Dermis blood vessel endothelial cell (primary cell): ENCODE measurements at regions not wholly inside any gene's neighbourhood (a gene's known extent, or its start where the extent isn't known, plus 50 kb on each side); places are given as distances from the start of the nearest gene placed in this dataset.

Experiments used
- DNase-seq: peaks from one replicate; pipeline ENCODE4 v3.0.0; 2010

- DNase-seq = no peak
Measured at GRCh38 chr12:126480451-126480850, 1415.2 kb downstream of the AACS start.

DNA sequence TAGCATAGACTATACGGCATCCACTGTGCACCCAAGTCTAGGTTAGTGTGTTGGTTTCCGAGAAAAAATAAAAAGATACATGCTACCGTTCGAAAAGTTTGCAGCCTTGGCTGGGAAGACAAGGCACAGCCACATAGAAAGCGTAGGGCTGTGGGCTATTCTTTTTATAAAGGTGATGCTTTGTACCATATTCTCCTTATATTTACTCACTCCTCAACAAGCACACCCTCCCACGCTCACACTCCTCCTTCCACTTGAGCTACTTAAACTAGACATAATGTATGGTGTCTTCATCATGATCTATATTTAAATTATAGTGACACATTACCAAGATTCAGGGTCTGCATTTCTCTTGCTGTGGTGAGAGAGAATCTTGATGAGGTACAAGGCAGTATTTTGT is 1416.5 kb downstream of the AACS start:
- DNase-seq = no peak

GRCh38 chr12:126482238-126482889 is 1417.1 kb downstream of the AACS start:
- no peak for DNase-seq

GRCh38 chr12:126483145-126484068 is 1418.2 kb downstream of the AACS start:
- no peak for DNase-seq

GRCh38 chr12:126487431-126487980 is 1422.3 kb downstream of the AACS start:
- DNase-seq = no peak

DNA sequence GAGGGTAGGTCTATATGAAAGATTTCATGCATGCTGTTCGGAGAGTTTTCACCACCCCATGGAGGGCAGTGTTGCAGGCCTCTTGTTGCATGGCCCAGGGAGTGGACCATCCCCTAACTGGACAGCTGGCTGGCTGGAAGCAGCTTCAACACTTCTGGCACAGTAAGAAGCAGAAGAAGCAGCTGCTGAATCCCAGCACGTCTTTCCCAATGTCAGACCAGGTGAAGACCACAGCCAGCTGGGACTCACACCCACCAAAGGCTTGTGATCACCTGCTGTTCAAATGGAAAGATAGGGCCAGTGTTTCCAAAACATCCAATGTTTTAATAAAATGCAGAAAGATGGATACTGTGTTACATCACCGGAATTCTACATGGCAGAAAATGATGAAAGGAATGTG is 1423.6 kb downstream of the AACS start:
- no peak for DNase-seq

DNA sequence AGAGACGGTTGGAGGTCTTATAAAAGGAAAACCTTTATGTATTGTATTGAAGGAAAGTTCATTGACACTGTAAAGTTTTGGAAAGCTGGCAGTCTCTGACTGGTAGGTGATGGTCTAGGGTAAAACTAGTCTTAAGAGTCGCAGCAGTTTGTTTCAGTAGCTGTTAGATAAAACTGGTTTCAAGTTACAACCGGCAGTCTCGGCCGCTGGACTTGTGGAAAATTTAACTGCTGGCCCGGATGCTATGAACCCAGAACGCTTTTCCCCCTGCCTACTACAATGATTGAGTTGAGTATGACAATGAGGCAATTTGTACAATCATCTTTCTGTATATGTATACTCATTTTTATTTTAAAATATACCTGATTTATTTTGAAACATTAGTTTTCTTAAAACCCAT is 1426.9 kb downstream of the AACS start:
- DNase-seq = no peak

- DNase-seq = no peak
Measured at GRCh38 chr12:126493366-126494108, 1428.3 kb downstream of the AACS start.

GRCh38 chr12:126496201-126496600 is 1431.0 kb downstream of the AACS start:
- no peak for DNase-seq

DNA sequence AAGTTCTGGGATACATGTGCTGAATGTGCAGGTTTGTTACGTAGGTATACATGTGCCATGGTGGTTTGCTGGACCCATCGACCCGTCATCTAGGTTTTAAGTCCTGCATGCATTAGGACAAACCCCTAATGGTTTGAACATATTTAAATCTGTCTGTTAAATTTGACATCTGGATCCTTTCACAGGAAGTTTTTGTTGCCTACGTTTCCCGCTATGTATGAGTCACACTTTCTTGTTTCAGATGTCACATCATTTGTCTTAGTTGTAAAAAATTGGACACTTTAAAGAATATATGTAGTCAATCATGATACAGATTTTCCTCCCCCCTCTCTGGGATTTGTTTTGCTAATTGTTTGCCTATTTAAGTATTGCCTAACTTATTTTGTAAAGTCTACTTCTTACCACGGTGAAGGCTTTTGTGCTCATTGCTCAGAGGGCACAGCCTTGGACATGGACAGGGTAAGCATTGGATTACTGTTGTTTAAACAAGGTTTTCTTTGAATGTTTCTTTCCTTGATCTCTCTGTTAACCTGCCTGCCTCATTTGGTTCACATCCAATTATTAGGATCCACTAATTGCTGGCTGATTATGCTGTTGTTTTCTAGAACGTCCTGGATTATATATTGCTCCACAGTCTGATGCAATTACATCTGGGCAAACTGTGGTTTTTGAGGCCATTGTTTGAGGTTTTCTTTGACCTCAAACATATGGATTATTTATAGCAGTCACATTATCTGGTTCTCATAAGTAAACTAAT is 1441.4 kb downstream of the AACS start:
- DNase-seq = no peak

- no peak for DNase-seq
Measured at GRCh38 chr12:126507231-126507630, 1442.0 kb downstream of the AACS start.

DNA sequence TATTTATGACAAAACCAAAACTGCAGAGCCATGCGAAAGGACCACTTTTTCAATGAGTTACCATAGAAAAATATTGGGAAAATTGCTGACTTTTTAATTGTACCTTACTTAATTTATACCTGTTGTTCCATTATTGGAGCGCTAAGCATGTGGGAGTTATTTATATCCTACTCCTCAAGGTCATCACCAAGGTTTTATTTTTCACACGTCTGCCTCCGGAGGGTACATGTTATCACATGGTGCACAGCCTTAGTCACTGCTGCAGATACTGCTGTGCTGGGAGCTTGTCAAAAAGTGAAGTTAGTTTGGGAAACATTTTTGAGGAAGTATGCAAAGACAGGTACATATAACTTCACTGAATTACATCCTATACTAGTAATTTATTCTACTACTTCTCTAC is 1444.3 kb downstream of the AACS start:
- DNase-seq = no peak

DNA sequence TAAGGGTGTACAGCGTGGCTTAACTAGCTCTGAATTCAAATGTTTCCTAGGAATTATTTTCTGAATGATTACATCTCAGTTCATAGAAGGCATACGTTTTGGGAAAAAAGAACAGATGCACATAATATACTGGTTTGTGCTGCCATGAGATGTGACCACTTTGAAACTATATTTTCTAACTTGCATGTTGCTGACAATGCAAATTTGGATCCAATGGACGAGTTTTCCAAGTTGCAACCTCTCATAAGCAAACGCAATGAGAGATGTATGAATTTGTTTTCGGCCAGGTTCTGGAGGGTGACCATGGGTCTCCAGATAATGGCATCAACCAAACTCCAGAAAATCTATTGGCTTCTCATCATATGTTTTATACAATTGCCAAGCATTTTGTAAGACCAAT is 1445.4 kb downstream of the AACS start:
- DNase-seq = no peak

DNA sequence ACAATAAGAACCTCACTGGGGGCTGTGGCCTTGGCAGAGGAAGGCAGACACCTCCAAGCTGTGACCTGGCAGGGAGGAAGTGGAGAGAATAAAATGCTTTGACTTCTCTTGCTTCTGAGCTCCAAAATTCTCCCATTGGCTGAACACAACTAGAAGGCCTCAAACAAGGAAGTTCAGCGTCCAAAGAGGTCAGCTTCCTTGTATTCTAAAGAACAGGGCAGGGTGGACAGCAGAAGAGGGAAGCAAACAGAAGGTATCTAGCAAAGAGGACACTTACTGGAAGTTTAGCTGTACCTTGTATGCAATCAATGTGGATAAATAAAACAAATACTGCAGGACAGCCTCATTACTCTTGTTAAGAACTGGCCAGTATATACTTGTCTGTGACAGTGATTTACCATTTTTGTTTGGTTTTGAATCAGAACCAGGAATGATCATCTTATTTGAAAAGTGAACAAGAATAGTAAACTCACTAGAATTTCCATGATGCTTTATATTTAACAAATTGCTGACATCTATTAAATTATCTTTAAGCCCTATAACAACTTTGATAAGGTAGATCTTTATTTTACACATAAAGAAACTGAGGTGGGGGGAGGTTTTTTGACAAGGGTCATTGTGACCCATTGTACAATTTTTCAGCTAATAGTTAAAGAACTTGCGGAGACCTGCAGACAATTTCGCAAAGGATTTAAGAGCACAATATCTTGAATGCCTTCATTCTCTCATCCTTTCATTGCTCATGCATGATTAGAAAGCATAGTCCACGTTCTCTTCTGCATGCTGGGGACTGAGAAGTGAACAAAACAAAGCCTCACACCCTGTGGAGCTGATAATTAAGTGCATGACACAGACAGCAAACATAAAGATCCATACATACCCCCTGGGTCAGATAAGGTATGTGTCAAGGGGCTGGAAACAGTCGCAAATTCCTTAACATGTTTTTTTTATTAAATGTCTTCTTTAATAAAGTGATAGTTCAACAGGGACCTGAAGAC is 1448.0 kb downstream of the AACS start:
- no peak for DNase-seq

DNA sequence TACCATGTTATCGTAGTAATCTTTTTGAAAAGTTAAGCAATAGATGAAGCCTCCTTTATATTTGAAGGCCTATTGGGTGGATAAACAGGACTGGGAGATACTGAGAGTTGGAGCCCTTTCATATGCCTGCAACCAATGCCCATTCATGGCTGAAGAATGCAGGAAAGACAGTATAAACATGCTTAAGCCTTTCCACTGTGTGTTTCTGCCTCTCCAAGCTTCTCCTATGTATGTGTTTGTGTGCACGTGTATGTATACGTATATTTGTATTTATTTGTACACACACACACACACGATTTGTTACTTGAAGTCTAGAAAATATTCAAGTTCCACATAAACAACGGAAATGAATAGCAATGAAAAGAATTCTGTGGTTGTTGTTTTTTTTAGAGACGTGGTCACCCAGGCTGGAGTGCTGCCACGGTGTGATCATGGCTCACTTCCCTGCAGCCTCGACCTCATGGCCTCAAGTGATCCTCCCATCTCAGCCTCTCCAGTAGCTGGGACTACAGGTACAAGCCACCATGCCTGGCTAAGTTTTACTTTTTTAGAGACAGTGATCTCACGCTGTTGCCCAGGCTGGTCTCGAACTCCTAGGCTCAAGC is 1453.5 kb downstream of the AACS start:
- DNase-seq = no peak

GRCh38 chr12:126519833-126520232 is 1454.6 kb downstream of the AACS start:
- DNase-seq = no peak

DNA sequence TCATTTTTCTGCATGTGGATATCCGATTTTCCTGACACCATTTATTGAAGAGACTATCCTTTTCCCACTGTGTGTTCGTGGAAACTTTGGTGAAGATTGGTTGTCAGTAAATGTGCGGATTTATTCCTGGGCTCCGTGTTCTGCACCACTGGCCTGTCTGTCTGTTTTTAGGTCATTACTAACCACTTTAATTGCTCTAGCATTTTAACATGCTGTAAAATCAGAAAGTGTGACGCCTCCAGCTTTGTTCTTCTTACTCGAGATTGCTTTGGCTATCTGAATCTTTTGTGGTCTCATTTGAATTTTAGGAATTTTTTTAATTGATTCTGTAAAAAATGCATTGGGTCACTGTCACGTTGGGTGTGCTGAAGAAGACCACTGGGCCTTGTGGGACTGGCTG is 1458.7 kb downstream of the AACS start:
- no peak for DNase-seq

GRCh38 chr12:126534495-126534894 is 1469.3 kb downstream of the AACS start:
- DNase-seq = no peak

- no peak for DNase-seq
Measured at GRCh38 chr12:126534942-126535341, 1469.7 kb downstream of the AACS start.

DNA sequence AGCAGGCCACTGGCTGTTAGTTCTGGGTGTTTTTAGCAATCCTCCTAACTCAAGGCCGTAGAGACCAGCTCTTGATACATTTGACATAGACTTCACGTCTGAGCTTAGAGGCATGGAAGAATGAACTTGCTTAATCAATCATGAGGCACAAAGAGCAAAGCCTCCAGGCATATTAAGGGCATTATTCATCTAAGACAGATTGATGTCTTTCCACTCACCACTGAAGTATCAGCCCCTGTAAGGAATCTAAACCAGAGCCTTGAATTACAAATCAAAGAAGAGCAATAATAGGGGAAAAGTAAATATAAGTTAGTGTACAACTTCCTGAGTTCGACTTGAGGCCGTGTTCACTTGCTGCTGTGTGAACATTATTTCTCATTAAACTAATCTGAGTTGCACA is 1470.7 kb downstream of the AACS start:
- no peak for DNase-seq
